MCF 10A (cell line): ENCODE measurements at regions not wholly inside any gene's neighbourhood (a gene's known extent, or its start where the extent isn't known, plus 50 kb on each side); places are given as distances from the start of the nearest gene placed in this dataset.

ENCODE experiments used
- BruUV-seq: library from RNA; stranded (reverse); fragments of 400-500 nt; replicated peaks from 2 replicates; lab custom pipeline; 2021; lab: Mats Ljungman, UMichigan
- CTCF ChIA-PET: fragments of 300-600 bp; sonication (Branson Sonifier 250); formaldehyde crosslinking; extraction: SDS; loops from one replicate; lab custom pipeline; 2021; ENCODE audit warnings: antibody characterized with exemption, inconsistent platforms; lab: Yijun Ruan, JAX
- POLR2A ChIA-PET: fragments of 300-600, 350-650 bp; sonication (Branson Sonifier 250); formaldehyde crosslinking; extraction: SDS; loops from one replicate; lab custom pipeline; 2020; ENCODE audit warnings: antibody characterized with exemption, inconsistent platforms; lab: Yijun Ruan, JAX
- DNase-seq: peaks from one replicate; pipeline ENCODE4 v3.0.0-alpha.2; 2018; ENCODE audit not compliant: unreplicated experiment
- H3K27ac Mint-ChIP-seq: one replicate; pipeline ENCODE4 v1.8.0; 2022; ENCODE audit warnings: mild to moderate bottlenecking, low read depth, mixed read lengths; ENCODE audit not compliant: unreplicated experiment
- H3K27me3 Mint-ChIP-seq: one replicate; pipeline ENCODE4 v1.8.0; 2022; ENCODE audit warnings: mixed read lengths; ENCODE audit not compliant: insufficient read depth, unreplicated experiment
- H3K36me3 Mint-ChIP-seq: one replicate; pipeline ENCODE4 v1.8.0; 2022; ENCODE audit warnings: mild to moderate bottlenecking, moderate library complexity, mixed read lengths; ENCODE audit not compliant: insufficient read depth, unreplicated experiment
- H3K4me1 Mint-ChIP-seq: one replicate; pipeline ENCODE4 v1.8.0; 2022; ENCODE audit warnings: mixed read lengths; ENCODE audit not compliant: insufficient read depth, unreplicated experiment
- H3K4me3 Mint-ChIP-seq: one replicate; pipeline ENCODE4 v1.8.0; 2022; ENCODE audit warnings: mild to moderate bottlenecking, moderate library complexity, mixed read lengths; ENCODE audit not compliant: unreplicated experiment
- H3K9me3 Mint-ChIP-seq: one replicate; pipeline ENCODE4 v1.8.0; 2022; ENCODE audit warnings: mixed read lengths; ENCODE audit not compliant: unreplicated experiment
- CTCF ChIP-seq: fragments of 200-600 bp; IDR thresholded peaks from one replicate; pipeline ENCODE4 v1.8.0; 2022; ENCODE audit warnings: antibody characterized with exemption, mild to moderate bottlenecking; ENCODE audit not compliant: unreplicated experiment
- intact Hi-C: fragments of 100-400 bp; cut with micrococcal nuclease; formaldehyde crosslinking; loops from 2 replicates; pipeline ENCODE4 v1.14.1; 2022

- ChIA-PET POLR2A (no interaction called here), CTCF (interaction anchor here (0.7 kb wide), 3 partner anchors 192 to 961 kb away, joined by 3 to 4 read pairs (median 4); no protein-coding TSS in a partner anchor)
- H3K9me3 Mint-ChIP-seq, result peaks cover 6% of the 10 kb centered on the region
- H3K27ac Mint-ChIP-seq, result no peak overlapping the region
- H3K36me3 Mint-ChIP-seq, result peaks cover 9% of the 10 kb centered on the region
- no peak overlapping the region for H3K4me3 Mint-ChIP-seq
- TF ChIP-seq CTCF, result no peak
- BruUV-seq, result no TSS peak
- H3K27me3 Mint-ChIP-seq, result no peaks in the 10 kb centered on the region
- H3K4me1 Mint-ChIP-seq, result no peaks in the 10 kb centered on the region
- DNase-seq, result no peak
- intact Hi-C loops, result no loop called here
Measured at GRCh38 chr5:125220284-125220683, 473.8 kb upstream of the ZNF608 start.

GRCh38 chr5:125222597-125223240 lies 476.3 kb upstream of the ZNF608 start:
- H3K4me3 Mint-ChIP-seq, result no peak overlapping the region
- no TSS peak for BruUV-seq
- H3K4me1 Mint-ChIP-seq, result peaks cover 1% of the 10 kb centered on the region
- no peak overlapping the region for H3K27ac Mint-ChIP-seq
- intact Hi-C loops, result no loop called here
- CTCF ChIA-PET, result interaction anchor here (0.6 kb wide), 1 partner anchor 180 kb away, joined by 3 read pairs; no protein-coding TSS in a partner anchor
- H3K36me3 Mint-ChIP-seq, result peaks cover 9% of the 10 kb centered on the region
- POLR2A ChIA-PET, result no interaction called here
- no peak for TF ChIP-seq CTCF
- no peak for DNase-seq
- H3K9me3 Mint-ChIP-seq, result peaks cover 4% of the 10 kb centered on the region
- no peaks in the 10 kb centered on the region for H3K27me3 Mint-ChIP-seq

GRCh38 chr5:125225424-125225823 lies 479.0 kb upstream of the ZNF608 start:
- H3K4me3 Mint-ChIP-seq, result no peak overlapping the region
- no peak for TF ChIP-seq CTCF
- BruUV-seq, result no TSS peak
- H3K36me3 Mint-ChIP-seq, result no peaks in the 10 kb centered on the region
- intact Hi-C loops, result loop anchor here (5.0 kb wide), 1 partner anchor 478 kb away; the partner anchor contains the start of gene ZNF608
- DNase-seq, result no peak
- ChIA-PET CTCF (no interaction called here), POLR2A (no interaction called here)
- no peaks in the 10 kb centered on the region for H3K27me3 Mint-ChIP-seq
- no peak overlapping the region for H3K27ac Mint-ChIP-seq
- peaks cover 7% of the 10 kb centered on the region for H3K4me1 Mint-ChIP-seq
- H3K9me3 Mint-ChIP-seq, result no peaks in the 10 kb centered on the region

GRCh38 chr5:125226825-125227224 lies 480.4 kb upstream of the ZNF608 start:
- intact Hi-C loops, result loop anchor here (2.0 to 5.0 kb wide), 2 partner anchors 186 to 480 kb away; partner anchors contain the start of gene ZNF608
- BruUV-seq, result no TSS peak
- Mint-ChIP-seq H3K9me3 (no peaks in the 10 kb centered on the region), H3K36me3 (no peaks in the 10 kb centered on the region), H3K4me3 (no peak overlapping the region), H3K4me1 (peaks cover 7% of the 10 kb centered on the region), H3K27ac (no peak overlapping the region), H3K27me3 (no peaks in the 10 kb centered on the region)
- no peak for DNase-seq
- ChIA-PET POLR2A (interaction anchor here (0.6 to 1.2 kb wide), 3 partner anchors 14 to 295 kb away, joined by 3 to 4 read pairs (median 3); no protein-coding TSS in a partner anchor), CTCF (interaction anchor here (0.6 to 1.3 kb wide), 4 partner anchors 8 to 1236 kb away, joined by 3 to 7 read pairs (median 3); no protein-coding TSS in a partner anchor)
- no peak for TF ChIP-seq CTCF
